NCI-H2196 (cell line): ENCODE measurements at regions not wholly inside any gene's neighbourhood (a gene's known extent, or its start where the extent isn't known, plus 50 kb on each side); places are given as distances from the start of the nearest gene placed in this dataset.

Experiments used
- DNase-seq: peaks from one replicate; lab custom pipeline; 2025; ENCODE audit not compliant: unreplicated experiment; lab: John Stamatoyannopoulos, UW

DNA sequence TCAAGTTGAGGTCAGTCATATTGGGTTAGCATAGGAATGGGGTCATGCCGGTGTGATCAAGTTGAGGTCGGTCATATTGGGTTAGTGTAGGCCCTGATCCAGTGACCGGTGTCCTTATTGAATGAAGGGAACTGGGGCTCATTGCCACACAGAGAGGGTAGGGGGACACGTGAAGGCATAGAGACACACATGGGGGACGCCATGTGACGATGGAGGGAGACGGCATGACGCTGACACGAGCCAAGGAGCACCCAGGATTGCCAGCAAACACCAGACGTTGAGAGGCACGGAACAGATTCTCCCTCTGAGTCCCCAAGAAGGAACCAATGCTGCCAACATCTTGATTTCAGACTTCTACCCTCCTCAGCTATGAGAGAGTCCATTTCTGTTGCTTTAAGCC, 136.9 kb upstream of the ZBTB40 start:
- no peak for DNase-seq

DNA sequence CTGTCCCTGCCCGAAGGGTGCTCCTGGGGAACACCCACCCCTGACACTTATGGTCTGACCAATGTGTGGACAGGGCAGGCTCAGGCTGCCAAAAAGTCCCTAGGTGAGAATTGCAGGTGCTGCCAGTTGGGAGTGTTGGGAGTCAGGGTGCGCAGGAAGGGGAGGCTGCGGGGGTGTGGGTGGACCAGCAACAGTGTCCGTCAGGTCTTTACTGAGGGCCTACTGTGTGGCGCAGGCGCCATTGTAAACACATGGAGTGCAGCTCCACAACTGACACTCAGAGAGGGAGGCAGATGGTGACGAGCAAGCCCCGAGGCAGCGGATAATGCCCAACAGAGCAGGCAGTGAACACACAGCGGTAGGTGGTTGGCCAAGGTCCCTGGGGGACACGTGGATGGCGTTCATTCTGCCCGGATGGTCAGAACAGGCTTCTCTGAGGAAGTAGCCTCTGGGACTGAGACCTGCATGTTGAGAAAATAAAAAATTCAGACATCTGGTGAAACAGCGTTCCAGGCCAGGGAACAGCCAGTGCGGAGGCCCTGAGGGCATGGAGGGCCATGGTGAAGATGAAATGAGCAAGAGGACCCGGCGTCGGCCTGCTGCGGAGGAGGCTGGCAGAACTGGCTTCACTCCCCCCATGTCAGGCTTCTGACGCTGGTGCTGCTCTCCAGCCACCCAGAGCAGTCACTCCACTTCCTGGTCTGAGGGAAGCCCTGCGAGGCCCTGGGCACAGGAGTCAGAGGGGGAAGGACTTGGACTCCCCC, 136.2 kb upstream of the ZBTB40 start:
- DNase-seq = no peak

DNA sequence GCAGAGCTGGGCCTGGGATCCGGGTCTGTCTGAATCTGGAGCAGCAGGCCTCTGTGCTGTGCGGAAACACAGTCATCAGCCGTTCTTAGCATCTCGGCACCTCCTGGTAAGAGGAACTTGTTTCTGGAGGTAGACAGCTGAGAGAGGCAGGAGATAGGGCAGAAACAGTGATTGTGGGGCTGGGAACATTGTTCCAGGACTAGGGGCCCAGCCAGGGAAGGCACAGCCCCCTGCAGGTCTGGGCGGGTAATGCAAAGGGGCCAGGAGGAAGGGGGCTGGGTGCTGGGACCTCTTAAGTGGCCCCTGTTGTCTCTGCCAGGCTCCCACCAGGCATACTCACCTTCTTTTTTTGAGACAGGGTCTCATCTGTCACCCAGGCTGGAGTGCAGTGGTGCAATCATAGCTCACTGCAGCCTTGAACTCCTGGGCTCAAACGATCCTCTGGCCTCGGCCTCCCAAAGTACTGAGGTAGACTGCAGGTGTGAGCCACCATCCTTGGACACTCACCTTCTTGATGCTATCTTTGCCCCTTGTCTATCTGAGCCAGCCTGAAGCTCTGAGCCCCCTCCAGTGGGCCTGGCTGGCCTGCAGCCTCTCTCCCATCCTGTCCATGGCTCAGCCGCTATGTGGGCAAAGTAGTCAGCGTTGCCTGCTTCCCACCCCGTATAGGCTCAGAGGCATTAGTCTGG, 134.3 kb upstream of the ZBTB40 start:
- DNase-seq = peak; percentile 8

DNA sequence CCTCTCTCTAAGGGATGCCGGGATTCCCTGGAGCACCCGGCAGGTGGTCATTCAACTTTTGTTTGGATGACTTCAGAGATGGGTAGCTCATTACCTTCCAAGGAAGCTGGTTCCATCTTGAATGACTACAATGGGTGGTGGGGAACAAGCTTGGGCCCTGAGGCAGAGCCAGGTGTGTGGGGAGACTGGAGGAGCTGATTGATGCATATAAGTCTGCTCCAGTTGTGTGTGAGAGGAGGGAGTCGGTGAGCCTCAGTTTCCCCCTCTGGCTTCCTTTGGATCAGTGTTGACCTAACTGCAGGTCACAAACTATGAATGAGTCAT, 133.8 kb upstream of the ZBTB40 start:
- DNase-seq = no peak

DNA sequence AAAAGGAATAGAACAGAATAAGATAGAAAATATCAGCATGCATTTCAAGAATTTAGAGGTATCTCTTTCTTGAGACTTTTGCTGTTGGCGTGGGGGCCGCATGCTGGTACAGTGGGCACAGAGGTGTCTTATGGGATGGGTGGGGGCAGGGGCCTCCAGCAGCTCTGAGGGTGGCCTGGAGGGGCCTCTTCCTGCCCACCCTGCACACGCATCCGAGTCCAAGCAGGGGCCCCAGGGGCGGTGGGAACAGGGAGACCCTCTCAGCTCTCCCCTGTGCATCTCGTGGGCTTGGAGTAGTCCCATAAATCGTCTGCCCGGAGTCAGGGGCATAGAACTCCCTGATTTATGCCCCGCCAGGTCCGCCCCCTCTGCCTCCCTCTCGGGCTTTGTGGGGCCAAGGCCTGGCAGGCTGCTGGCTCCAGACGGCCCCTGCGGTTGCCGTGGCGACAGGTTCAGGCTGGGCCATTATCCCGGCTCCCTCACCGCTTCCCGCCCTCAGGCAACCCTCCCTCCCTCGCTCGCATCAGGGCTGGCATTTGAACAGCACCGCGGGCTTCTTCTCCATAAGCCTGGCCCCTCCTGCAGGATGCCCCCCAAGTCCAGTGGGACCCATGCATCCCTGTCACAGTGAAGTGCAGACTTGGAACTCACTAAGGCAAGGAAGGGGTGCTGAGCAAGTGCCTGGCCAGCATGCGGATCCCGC, 133.2 kb upstream of the ZBTB40 start:
- DNase-seq = peak; percentile 48

DNA sequence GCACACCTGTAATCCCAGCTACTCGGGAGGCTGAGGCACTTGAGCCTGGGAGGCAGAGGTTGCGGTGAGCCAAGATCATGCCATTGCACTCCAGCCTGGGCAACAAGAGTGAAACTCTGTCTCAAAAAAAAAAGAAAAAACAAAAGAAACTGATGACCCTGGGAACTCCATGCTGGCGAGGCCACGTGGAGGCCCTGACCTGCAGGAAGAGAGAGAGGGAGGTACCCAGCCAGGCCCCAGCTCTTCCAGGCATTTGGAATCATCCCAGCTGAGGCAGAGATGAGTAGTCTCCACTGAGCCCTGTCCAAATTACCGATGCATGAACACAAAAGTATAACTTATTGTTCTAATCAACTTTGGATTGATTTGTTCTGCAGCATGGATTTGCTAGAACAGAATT, 132.0 kb upstream of the ZBTB40 start:
- DNase-seq = no peak

DNA sequence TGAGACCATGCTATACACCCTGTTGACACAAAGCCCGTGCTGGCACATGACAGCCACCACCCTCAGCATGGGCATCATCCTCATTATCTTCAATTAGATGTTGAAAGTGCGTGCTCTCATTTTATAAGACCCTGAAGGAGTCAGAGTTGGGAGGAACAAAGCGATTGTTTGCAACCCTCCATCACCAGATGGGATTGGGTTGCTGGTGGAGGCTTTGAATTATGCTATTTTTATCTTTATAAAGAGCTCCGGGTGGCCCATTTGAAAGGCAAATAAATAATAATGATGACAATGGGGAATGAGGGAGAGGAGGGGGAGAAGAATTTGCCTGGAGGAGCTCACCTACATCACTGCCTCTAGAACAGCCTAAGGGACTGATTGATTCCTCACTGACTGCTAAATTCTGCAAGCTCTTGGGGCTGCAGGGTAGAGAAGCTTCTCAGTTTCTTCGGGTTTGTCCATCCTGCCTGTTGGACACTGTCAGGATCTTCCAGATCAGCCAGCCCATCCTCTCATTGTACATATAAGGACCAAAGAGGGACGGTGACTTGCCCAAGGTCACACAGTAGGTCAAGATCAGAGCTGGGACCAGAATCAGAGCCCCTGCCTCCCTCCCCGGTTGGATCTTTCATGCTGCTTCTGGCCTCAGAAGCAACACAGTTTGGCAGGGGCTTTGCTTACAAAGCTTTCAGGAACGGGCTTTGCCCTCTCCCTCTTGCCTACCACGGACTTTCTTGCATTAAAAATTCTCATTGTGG, 130.9 kb upstream of the ZBTB40 start:
- no peak for DNase-seq

DNA sequence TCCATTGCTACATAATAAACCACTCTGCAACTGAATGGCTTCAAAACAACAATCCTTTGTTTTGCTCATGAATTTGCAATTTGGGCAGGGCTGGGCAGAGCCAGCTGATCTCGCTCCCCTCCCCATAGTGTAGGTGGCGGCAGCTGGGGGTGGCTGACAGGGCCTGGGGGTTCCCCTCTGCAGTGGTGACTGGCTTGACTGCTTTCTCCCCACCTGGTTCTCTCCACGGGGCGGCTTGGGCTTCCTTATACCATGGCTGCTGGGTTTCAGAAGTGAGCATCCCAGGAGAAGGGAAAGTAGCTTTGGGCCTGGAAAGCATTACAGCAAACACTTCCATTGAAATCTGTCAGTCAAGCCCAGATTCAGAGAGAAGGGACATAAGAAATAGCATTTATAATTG, 129.7 kb upstream of the ZBTB40 start:
- no peak for DNase-seq

DNA sequence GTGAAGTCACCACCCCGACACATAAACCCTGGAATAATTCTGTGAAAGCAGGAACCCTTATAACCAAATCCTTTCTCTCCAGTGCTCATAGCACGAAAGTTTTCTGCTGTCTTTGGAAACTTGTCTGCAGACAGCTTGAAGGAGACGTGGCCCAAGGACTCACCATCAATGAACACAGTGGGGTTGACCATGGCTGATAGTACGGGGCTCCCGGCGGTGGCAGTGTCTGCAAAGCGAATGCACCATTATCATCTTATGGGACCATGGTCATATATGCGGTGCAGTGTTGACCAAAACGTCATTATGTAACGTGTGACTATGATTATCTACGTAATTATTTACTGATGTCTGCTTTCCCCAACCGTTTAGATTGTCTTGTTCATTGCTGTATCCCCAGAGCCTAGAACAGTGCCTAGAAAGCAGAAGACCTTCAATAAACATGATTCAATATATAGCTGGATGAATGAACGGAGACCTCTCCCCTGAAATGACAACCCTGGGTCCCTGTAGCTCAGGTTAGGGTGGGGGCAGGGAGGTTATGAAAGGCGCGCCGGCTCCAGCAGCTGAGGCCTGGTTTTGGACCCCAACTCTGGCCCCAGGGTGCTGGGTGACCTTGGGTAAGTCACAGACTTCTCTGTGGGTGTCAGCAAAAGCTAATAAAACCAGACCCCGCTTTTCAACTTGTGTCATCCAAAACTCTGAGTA, 128.4 kb upstream of the ZBTB40 start:
- DNase-seq = no peak

DNA sequence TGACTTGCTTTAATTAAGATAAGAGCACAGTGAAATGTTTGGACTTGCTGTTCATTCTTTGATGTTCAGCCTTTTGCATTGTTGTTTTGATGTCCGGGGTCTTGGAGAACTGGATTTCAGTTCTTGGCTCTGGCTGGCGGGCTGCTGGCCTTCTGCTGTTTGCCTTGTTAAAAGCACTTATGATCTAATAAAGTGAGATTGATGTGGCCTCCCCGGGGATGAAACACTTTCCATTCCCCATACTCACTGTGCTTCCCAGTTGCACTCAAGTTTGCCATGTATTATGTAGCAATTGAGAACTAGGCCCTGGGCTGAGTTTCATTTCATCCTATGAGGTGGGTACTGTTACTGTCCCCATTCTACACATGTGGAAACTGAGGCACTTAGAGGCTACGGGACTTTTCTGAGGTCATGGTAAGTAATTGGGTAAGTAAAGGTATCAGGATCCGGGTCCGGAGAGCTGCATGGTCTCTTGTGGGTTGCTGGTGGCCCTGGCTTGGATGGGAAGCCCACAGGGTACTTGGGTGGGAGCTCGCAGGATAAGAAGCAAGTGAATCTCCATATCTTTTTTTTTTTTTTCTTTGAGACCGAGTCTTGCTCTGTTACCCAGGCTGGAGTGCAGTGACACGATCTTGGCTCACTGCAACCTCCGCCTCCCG, 127.7 kb upstream of the ZBTB40 start:
- DNase-seq = no peak

DNA sequence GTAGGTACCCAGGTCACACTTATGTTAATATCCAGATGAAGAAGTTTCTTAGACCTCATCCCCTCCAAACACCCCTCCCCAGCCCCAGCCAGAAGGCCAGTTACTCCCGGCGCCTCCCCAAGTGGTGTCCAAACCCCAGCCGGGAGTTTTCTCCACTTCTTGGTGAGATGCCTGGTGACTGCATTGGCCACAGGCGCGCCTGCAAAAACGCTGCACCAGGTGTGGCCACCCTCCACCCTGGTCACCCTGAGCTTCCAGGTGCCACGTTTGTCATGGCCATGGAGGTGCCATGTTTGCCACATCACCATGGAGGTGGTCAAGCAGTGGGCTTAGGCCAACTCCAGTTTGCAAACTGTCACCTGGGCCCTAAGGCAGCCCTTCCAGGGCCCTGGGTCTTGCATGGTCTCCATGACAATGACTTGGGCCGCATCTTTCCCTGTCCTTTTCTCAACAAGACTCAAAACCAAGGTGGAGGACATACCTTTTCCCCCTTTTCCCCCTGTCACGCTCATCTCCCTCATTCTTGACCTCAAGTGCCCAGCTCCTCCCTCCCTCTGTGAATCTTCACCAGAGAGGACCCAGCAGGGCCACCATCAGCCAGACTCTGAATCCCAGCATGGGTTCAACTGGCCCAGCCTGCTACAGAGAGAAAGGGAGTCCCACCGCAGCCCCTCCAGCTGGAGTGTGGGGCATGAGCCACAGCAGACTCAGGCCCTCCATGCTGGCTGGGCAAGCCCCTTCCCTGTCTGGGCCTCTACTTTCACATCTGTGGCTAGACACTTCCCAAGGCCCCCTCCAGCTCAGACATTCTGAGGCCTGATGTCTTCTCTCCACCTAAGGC, 125.9 kb upstream of the ZBTB40 start:
- DNase-seq = no peak

DNA sequence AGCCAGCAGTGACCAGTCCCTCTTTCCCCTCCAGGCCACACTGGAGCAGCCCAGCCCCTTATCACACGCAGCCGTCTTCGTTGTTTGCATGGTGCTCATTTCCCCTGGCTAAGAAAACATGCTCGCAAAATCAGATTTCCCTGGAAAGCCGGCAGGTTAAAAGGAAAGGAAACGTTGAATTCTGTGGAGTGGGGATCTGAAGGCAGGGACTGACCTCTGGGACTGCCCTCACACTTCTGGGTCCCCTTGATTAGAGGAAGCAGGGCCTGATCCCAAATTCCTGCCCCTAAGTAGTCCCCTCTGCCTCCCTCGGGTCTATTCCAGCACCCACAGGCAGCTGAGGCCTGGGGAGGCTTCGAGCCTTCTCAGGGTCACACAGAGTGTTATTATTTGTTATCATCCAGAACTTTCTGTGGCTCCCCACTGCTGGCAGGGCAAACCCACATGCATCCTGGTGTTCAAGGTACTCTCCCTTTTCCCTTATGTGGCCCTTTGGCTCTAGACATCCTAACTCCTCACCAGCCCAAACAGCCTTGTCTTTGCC, 125.2 kb upstream of the ZBTB40 start:
- no peak for DNase-seq

DNA sequence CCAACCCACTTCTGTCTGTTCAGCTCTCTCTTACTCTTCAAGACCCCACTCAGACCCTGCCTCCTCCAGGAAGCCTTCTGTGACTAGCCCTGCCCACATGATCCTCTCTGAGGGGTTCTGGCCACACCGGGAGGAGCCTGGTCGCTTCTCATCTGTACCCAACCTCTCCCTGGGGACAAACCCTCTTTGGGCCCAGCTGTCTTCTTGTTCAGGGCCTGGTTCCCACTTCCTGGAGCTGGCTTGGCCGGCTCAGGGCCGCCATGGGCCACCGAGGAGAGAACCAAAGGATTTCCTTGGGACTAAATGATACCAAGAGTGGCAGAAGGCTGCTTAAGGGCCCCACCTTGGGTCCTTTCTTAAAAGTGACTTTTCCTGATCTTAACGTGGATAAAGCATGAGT, 124.7 kb upstream of the ZBTB40 start:
- DNase-seq = no peak

DNA sequence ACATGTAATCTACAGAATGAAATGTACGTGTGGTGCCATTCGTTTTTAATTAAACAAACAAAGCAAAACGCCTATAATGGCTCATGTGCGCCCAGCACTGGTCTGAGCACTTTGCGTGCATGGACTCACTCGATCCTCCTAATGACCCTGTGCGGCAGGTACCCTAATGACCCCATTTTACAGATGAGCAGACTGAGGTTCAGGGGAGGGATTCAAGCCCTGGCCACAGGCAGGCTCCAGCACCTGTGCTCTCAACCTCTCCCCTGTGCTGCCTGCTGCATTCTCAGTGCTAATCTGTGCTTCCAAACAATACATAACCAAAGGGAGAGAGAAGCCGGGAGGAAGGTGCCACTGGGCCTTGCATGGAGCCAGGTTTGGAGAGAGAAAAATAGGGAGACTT, 124.2 kb upstream of the ZBTB40 start:
- no peak for DNase-seq

DNA sequence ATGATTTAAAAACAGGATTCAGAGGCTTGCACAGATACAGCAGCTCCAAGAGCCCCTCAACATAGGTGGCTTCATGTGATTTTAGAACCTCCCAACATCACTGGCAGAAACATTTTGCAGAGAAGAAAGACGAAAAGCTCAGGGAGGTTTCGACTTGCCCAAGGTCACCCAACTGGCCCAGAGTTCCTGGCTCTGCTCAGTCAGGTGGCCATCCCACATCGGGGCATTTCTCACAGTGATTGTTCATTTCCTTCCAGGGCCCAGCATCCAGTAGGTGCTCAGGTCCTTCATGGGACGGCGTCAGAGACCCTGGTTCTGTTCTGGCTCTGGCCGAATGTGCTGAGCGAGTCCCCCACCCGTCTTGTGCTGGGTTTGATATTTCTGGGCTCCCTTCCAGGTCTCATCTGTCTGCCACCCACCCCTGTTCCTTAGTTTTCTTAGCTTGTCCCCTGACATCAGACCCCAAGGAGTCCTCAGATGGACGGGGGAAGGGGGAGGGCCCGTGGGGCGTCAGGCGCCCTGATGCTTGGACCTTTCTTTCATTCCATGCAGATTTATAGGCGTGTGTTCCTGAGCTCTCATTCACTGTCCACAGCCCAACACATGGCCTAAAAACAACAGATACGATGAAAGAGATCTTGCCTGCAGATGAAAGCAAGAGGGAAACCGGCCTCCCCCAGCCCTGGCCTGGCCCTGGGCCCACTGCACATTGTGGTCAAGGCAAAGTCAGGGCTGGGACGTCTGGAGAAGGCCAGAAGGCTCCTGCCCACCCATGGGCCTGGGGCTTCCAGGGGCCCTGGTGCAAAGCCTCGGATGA, 123.1 kb upstream of the ZBTB40 start:
- DNase-seq = no peak

DNA sequence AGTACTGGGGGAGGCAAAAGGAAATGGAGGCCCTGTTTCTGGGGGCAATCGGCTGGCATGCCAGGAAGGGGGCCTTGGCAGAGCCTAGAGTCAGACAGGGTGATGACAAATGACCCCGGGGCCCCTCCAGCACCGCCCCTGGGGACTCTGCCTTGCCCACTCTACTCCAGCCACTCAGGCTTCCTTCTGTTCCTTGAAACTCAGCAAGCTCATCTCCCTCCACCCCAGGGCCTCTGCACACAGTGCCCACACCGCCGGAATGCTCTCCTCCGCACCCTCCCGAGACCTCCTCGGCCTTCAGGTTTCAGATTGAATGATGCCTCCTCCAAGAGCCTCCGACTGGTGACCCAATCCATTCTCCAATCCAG, 122.5 kb upstream of the ZBTB40 start:
- no peak for DNase-seq

DNA sequence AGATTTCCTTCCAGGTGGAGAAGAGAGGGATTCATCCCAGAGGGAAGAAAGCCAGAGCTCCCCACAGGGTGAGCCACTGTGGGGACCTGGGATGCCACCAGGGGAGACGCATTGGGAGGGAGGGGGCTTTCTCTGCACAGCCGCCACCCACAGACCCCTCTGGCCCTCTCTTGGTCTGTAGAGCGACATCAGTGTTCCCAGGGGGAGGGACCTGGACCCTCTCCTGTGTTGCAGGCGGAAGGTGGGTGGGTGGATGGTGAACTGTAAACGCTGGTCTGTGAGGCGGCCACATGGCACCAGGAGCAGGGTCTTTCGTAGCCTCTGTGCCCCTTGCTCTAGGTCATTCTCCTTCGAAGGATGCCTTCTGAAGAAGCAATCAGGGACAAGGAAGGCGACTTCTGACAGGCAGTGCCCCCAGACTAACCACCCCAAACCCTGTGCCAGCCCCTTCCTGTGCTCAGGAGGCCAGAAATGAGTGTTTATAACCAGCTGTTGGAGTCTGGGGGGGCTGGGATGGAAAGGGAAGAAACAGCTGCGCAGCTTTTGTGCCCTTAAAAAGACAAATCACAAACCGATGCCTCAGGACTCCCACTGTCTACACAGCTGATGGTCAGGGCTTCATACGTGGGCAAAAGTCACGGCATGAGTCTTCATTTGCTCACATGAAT, 121.4 kb upstream of the ZBTB40 start:
- no peak for DNase-seq

DNA sequence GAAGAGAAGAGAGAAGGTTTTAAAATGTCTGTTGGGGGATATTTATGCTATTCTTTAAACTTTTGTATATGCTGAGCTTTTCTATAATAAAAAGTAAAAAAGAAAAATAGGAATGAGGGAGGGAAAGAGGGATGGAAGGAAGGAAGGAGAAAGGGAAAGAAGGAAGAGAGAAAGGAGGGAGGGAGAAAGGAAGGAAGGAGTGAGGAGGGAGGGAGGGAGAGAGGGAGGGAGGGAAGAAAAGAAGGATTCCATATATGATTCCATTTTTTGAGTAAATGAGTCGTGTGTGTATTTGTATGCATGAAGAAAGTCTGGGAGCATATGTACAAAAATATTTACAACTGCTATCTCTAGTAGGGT, 120.9 kb upstream of the ZBTB40 start:
- no peak for DNase-seq
